Prostate gland (tissue), 2 donors: ENCODE measurements at regions not wholly inside any gene's neighbourhood (a gene's known extent, or its start where the extent isn't known, plus 50 kb on each side); places are given as distances from the start of the nearest gene placed in this dataset.

Experiments
- DNase-seq: peaks from one replicate; pipeline ENCODE4 v3.0.0-alpha.2; 2019; ENCODE audit warnings: low spot score
- H3K27ac ChIP-seq, 2 donors: fragments of 200-600 bp; sonication (generic); 2 replicates each; pipeline ENCODE4 v1.5.1; 2017 to 2019
- H3K27me3 ChIP-seq: fragments of 200-600 bp; sonication (generic); replicated peaks from 2 replicates; pipeline ENCODE4 v1.5.1; 2019; ENCODE audit not compliant: insufficient read depth
- H3K36me3 ChIP-seq, 2 donors: fragments of 200-600 bp; sonication (generic); 1 replicate in 1 of 2; 2 replicates in 1 of 2; pipeline versions ENCODE4 v1.5.1 to v1.8.1; 2017 to 2019
- H3K4me1 ChIP-seq: fragments of 200-600 bp; sonication (generic); replicated peaks from 2 replicates; pipeline ENCODE4 v1.5.1; 2019
- H3K4me3 ChIP-seq, 2 donors: fragments of 200-600 bp; sonication (generic); 2 replicates each; pipeline ENCODE4 v1.5.1; 2017 to 2019
- H3K9me3 ChIP-seq: fragments of 200-600 bp; sonication (generic); 2 replicates; pipeline ENCODE4 v1.5.1; 2017
- POLR2A ChIP-seq: fragments of 450-650 bp; IDR thresholded peaks from one replicate; pipeline ENCODE4 v1.6.1; 2016; ENCODE audit warnings: antibody characterized with exemption, mild to moderate bottlenecking
- POLR2AphosphoS5 ChIP-seq: sonication (generic); formaldehyde crosslinking; IDR thresholded peaks from one replicate; pipeline ENCODE4 v1.6.1; 2017; ENCODE audit warnings: antibody characterized with exemption
- WGBS: methylation state at CpG from one replicate; pipeline ENCODE4 v1.1.5; 2018; 5-methylcytosine and 5-hydroxymethylcytosine counted together
- intact Hi-C: fragments of 100-400 bp; cut with DNase I; formaldehyde crosslinking; loops from one replicate; pipeline ENCODE4 v1.14.2; 2022
- TF ChIP-seq, protein P1 (sequence below), 4 experiments: fragments of 200-600 bp in 2 of 4; fragments of 450-650 bp in 2 of 4; sonication (generic) in 2 of 4; IDR thresholded peaks; 1 replicate in 3 of 4; 2 replicates in 1 of 4; pipeline ENCODE4 v1.5.1; 2016 to 2019; ENCODE audit warnings: antibody characterized with exemption in 4 of 4, mild to moderate bottlenecking in 2 of 4, moderate library complexity in 2 of 4

DNA sequence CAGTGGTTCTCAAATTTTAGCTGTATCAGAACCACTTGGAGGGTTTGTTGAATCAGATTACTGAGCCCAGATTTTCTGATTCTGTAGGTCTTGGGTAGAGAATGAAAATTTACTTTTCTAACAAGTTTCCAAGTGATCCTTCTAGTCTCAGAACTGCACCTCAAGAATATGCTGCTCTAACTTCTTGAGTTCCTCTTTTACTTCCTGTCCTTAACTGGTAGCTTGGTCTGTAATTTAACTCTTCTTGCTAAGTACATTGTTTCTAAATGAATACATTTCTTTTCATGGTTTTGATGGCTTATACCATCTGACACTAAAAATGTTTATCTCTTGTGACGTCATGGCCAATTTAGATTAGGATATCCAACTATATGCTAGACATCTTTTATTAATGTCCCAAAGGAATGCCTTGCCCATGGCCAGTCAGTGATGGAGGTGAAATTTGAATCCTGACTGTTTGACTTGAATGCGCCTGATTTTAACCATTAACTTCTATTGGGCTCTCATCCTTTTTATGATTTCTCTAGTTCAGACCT, 262.6 kb upstream of the NAALADL2 start:
- Histone ChIP-seq H3K27me3 (no peaks in the 10 kb centered on the region), H3K36me3 (no peaks in the 10 kb centered on the region), H3K4me3 (no peak overlapping the region), H3K4me1 (no peaks in the 10 kb centered on the region), H3K9me3 (no peaks in the 10 kb centered on the region), H3K27ac (no peak overlapping the region)
- TF ChIP-seq, protein P1, sequence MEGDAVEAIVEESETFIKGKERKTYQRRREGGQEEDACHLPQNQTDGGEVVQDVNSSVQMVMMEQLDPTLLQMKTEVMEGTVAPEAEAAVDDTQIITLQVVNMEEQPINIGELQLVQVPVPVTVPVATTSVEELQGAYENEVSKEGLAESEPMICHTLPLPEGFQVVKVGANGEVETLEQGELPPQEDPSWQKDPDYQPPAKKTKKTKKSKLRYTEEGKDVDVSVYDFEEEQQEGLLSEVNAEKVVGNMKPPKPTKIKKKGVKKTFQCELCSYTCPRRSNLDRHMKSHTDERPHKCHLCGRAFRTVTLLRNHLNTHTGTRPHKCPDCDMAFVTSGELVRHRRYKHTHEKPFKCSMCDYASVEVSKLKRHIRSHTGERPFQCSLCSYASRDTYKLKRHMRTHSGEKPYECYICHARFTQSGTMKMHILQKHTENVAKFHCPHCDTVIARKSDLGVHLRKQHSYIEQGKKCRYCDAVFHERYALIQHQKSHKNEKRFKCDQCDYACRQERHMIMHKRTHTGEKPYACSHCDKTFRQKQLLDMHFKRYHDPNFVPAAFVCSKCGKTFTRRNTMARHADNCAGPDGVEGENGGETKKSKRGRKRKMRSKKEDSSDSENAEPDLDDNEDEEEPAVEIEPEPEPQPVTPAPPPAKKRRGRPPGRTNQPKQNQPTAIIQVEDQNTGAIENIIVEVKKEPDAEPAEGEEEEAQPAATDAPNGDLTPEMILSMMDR (IDR thresholded peaks at IDR 0.05) = no peak
- no peak for TF ChIP-seq POLR2AphosphoS5
- intact Hi-C loops = no loop called here
- no peak for DNase-seq
- WGBS = 63% methylated on average over 2 of the region's 2 CpGs

DNA sequence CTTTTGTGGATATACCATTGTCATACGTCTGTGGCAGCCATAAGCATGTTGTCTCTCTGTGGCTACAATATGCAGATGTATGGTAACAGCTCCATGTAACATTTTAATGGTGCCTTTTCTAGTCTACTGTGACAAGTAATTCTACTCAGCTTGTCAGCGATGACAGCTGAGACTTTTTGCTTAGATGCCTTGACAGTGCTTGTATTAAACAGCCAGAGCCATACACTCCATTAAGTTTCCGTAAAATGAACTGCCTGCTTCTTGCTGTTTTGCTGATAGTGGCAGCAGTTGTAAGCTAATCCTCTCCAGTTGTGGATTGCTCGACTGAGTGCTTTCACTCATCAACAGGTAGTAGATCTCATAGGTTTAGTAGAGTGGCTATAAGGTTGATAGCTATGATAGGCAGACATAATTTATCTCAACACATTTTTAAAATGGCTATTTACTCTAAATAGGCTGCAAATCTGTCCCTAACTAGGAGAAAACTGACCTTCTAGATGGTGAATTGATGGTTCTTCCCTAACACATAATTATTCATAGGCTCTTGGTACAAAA, 260.2 kb upstream of the NAALADL2 start:
- Histone ChIP-seq H3K36me3 (no peaks in the 10 kb centered on the region), H3K27me3 (no peaks in the 10 kb centered on the region), H3K4me3 (no peak overlapping the region), H3K9me3 (no peaks in the 10 kb centered on the region), H3K27ac (no peak overlapping the region), H3K4me1 (no peaks in the 10 kb centered on the region)
- WGBS = 85% methylated on average over 4 of the region's 4 CpGs
- intact Hi-C loops = no loop called here
- TF ChIP-seq, protein P1 (IDR thresholded peaks at IDR 0.05) = no peak
- DNase-seq = no peak

DNA sequence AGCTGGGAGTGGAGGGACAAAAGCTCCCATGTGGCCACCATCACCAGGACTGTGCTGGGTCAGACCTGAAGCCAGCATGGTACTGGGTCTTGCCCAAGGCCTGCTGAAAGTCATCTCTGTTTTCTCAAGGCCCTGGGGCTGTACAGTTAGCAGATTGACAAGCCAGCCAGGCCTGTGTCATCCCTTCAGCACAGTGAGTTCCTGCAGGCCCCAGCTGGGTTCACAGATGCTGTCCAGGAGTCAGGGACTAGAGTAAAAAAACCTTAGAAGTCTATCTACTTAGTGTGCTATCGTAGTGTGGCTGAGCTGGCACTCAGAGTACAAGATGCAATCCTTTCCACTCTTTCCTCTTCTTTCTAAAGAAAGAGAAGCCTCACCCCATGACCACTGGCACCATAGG, 246.0 kb upstream of the NAALADL2 start:
- H3K27me3 ChIP-seq = no peaks in the 10 kb centered on the region
- intact Hi-C loops = no loop called here
- H3K4me3 ChIP-seq = no peak overlapping the region
- 71% methylated on average over 1 of the region's 1 CpG for WGBS
- H3K9me3 ChIP-seq = no peaks in the 10 kb centered on the region
- no peak for DNase-seq
- H3K36me3 ChIP-seq = no peaks in the 10 kb centered on the region
- H3K4me1 ChIP-seq = no peaks in the 10 kb centered on the region
- no peak overlapping the region for H3K27ac ChIP-seq
- TF ChIP-seq, protein P1 (IDR thresholded peaks at IDR 0.05) = no peak

DNA sequence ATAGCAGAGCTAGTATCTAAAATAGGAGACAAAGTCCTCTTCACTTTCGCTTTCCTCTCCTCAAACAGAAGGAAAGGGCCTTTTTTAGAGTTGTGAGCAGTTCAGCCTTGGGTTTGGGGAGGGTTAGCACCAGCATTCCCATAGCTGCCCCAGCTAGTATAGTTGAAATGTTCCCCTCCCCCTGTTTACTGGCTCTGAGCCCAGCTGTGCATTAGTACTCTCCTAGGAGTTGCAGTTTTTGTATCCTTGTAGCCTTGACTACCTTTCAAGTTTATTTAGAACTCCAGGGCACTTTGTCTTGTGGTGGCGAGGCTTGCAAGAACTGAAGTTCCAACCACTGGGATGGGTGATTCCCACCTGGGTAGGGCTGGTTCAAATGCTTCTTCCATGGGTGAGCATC, 245.1 kb upstream of the NAALADL2 start:
- no peaks in the 10 kb centered on the region for H3K27me3 ChIP-seq
- WGBS = 86% methylated on average over 2 of the region's 2 CpGs
- no peak overlapping the region for H3K27ac ChIP-seq
- H3K4me3 ChIP-seq = no peak overlapping the region
- H3K4me1 ChIP-seq = no peaks in the 10 kb centered on the region
- intact Hi-C loops = no loop called here
- H3K9me3 ChIP-seq = no peaks in the 10 kb centered on the region
- no peaks in the 10 kb centered on the region for H3K36me3 ChIP-seq
- DNase-seq = no peak
- TF ChIP-seq, protein P1 (IDR thresholded peaks at IDR 0.05) = no peak
- TF ChIP-seq POLR2AphosphoS5 (no peak), POLR2A (no peak)

DNA sequence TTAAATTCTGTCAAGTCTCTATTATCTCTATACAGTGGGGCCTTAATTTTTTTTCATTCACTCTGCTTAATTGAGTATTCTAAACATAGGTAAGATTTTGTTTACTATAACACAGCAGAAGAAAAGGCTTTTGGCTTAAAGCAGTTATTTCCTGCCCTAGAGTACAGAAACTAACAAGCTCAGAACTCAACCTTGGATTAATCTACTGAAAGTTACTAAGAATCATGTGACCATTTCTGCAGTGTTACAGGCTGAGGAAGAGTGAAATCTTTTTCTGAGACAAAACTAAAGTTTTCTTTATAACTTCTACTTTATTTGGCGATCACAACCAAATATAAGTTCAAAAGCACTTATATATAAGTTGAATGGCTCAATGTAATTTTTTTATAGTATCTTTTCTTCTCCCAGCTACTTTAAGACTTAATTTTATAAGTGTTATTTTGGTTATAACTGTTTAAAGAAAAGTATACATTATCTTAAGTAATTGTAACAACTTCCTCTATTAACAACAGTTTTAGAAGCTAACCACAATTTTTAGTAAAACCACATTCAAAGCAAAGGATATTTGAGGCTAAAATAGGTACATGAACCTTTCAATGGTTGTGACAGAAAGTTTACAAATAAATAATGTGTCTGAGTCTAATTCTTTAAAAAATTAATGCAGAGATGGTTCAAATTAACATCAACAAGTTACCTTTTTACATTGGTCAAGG, 240.6 kb upstream of the NAALADL2 start:
- H3K9me3 ChIP-seq = no peaks in the 10 kb centered on the region
- H3K27ac ChIP-seq = no peak overlapping the region
- no peak for DNase-seq
- H3K27me3 ChIP-seq = no peaks in the 10 kb centered on the region
- WGBS = 88% methylated on average over 1 of the region's 1 CpG
- intact Hi-C loops = no loop called here
- TF ChIP-seq POLR2A (no peak), POLR2AphosphoS5 (no peak)
- TF ChIP-seq, protein P1 (IDR thresholded peaks at IDR 0.05) = no peak
- no peak overlapping the region for H3K4me3 ChIP-seq
- no peaks in the 10 kb centered on the region for H3K4me1 ChIP-seq
- no peaks in the 10 kb centered on the region for H3K36me3 ChIP-seq
